Hepatocyte (in vitro differentiated cells): ENCODE measurements at regions not wholly inside any gene's neighbourhood (a gene's known extent, or its start where the extent isn't known, plus 50 kb on each side); places are given as distances from the start of the nearest gene placed in this dataset.

Experiments used
- CTCF ChIP-seq: fragments of 200-600 bp; sonication (generic); IDR thresholded peaks from 2 replicates; pipeline ENCODE4 v1.5.1; 2016; ENCODE audit warnings: antibody characterized with exemption, mild to moderate bottlenecking; ENCODE audit not compliant: poor library complexity
- EZH2 ChIP-seq: fragments of 200-600 bp; sonication (generic); IDR thresholded peaks from 2 replicates; pipeline ENCODE4 v1.6.1; 2016; ENCODE audit warnings: antibody characterized with exemption, mild to moderate bottlenecking, borderline replicate concordance

DNA sequence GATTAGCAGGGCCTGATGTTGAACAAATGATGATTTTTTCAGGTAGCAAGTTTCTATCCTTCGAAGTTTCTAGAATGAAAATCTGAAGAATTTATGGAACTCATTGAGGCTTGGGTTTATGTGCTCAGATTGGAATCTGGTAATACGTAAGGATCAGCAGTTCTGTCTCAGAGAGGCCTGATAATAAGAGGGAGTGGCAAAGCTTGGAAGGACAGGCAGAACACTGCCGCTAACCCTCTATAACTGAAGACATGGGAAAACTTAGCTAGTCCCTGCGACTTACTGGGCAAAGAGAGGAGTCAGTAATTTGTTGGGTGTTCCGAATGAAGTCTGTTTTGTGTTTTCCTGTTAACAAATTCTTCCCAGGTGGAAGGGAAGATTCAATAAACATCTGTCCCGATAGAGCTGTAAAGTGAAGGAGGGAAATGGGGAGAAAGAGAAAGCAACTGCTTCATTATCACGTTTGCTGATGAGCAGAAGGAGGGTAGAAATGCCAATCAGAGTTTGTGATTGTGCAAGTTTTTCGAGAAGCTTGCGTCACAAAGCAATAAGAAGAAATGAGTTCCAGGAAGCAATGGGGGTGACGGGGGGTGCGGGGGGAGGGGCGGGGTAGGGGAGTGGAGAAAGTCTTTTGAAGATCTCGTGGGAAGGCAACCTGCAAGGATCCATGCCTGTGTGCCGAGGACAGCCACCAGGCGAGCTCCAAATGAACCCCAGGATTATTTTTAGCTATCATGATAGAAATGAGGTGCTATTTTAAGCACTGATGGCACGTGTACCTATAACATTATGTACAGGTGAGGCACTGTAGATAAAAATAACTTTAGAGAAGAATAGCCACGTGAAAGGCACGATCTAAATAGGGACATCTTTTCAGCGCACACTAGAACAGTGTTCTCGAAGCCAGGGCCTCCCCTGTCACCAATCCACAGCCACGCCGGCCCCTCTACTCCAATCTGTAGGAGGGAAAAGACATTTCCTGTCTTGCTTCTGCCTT lies 224.1 kb downstream of the FGF9 start:
- no peak for TF ChIP-seq CTCF
- TF ChIP-seq EZH2 = no peak
